Endothelial cell of umbilical vein (primary cell): ENCODE measurements at regions not wholly inside any gene's neighbourhood (a gene's known extent, or its start where the extent isn't known, plus 50 kb on each side); places are given as distances from the start of the nearest gene placed in this dataset.

Source experiments
- EZH2 ChIP-seq: IDR thresholded peaks from 2 replicates; pipeline ENCODE4 v1.6.1; 2012; ENCODE audit warnings: borderline replicate concordance, low read depth, mild to moderate bottlenecking, moderate library complexity, low read length, inconsistent platforms; ENCODE audit not compliant: severe bottlenecking
- FOS ChIP-seq: IDR thresholded peaks from 2 replicates; pipeline ENCODE4 v1.6.1; 2011; ENCODE audit warnings: mild to moderate bottlenecking, low read length, moderate library complexity, borderline replicate concordance; ENCODE audit not compliant: insufficient read depth
- JUN ChIP-seq: IDR thresholded peaks from 2 replicates; pipeline ENCODE4 v1.6.1; 2011; ENCODE audit warnings: borderline replicate concordance, low read depth; ENCODE audit not compliant: insufficient read length, insufficient read depth
- POLR2A ChIP-seq: IDR thresholded peaks from 2 replicates; pipeline ENCODE4 v1.6.1; 2012; ENCODE audit warnings: low read depth, mild to moderate bottlenecking, control low read depth, low read length
- POLR2AphosphoS5 ChIP-seq: IDR thresholded peaks from 2 replicates; pipeline ENCODE4 v1.6.1; 2012; ENCODE audit warnings: low read depth, mild to moderate bottlenecking, control low read depth, low read length, moderate library complexity; ENCODE audit not compliant: insufficient read depth
- TF ChIP-seq, protein P1 (sequence below): IDR thresholded peaks from 2 replicates; pipeline ENCODE4 v1.6.1; 2011; ENCODE audit not compliant: insufficient read depth, insufficient read length
- TF ChIP-seq, protein P2 (sequence below), 2 donors: IDR thresholded peaks; 1 replicate in 1 of 2; 2 replicates in 1 of 2; pipeline ENCODE4 v1.5.1; 2011; ENCODE audit warnings: low read length in 2 of 2, mild to moderate bottlenecking in 2 of 2, moderate library complexity in 2 of 2, control low read depth in 1 of 2, inconsistent platforms in 1 of 2, low read depth in 1 of 2; ENCODE audit not compliant: insufficient read depth in 1 of 2; ENCODE audit errors: extremely low read depth in 1 of 2

DNA sequence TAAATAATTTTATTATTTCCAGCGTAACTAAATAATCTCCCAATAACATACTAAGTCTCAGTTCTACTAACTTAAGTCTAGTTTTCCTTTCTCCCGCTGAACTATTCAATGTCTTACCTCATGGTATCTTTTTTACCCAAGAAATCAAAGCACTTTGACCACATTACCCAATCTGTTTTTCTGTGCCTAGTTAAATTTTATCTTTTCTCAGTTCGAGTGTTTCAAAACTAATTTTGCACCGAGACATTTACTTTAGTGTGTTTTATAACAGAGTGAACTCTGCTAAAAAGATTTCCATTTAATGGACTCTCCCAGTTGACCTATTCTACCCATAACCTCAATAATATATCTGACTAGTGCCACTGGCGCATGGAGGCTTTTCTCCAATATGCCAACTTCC lies 67.6 kb upstream of the IRF2 start:
- TF ChIP-seq, protein P1, sequence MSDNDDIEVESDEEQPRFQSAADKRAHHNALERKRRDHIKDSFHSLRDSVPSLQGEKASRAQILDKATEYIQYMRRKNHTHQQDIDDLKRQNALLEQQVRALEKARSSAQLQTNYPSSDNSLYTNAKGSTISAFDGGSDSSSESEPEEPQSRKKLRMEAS, result no peak
- TF ChIP-seq JUN (no peak), POLR2A (no peak), FOS (no peak), POLR2AphosphoS5 (no peak), EZH2 (no peak)
- TF ChIP-seq, protein P2, sequence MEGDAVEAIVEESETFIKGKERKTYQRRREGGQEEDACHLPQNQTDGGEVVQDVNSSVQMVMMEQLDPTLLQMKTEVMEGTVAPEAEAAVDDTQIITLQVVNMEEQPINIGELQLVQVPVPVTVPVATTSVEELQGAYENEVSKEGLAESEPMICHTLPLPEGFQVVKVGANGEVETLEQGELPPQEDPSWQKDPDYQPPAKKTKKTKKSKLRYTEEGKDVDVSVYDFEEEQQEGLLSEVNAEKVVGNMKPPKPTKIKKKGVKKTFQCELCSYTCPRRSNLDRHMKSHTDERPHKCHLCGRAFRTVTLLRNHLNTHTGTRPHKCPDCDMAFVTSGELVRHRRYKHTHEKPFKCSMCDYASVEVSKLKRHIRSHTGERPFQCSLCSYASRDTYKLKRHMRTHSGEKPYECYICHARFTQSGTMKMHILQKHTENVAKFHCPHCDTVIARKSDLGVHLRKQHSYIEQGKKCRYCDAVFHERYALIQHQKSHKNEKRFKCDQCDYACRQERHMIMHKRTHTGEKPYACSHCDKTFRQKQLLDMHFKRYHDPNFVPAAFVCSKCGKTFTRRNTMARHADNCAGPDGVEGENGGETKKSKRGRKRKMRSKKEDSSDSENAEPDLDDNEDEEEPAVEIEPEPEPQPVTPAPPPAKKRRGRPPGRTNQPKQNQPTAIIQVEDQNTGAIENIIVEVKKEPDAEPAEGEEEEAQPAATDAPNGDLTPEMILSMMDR (IDR thresholded peaks at IDR 0.05; ENCODE audit: extremely low read depth in 1 of 2, insufficient read depth in 1 of 2, low read depth in 1 of 2, low read length in 2 of 2), result no peak
